AG04449 (cell line): ENCODE measurements at regions not wholly inside any gene's neighbourhood (a gene's known extent, or its start where the extent isn't known, plus 50 kb on each side); places are given as distances from the start of the nearest gene placed in this dataset.

Experiments
- CTCF ChIA-PET: fragments of 350-600 bp; formaldehyde crosslinking; extraction: SDS; loops from one replicate; lab custom pipeline; 2021; ENCODE audit warnings: antibody characterized with exemption; lab: Yijun Ruan, JAX
- POLR2A ChIA-PET: fragments of 400-600, 350-600 bp; formaldehyde crosslinking; extraction: SDS; loops from one replicate; lab custom pipeline; 2020; ENCODE audit warnings: antibody characterized with exemption, inconsistent platforms; lab: Yijun Ruan, JAX
- DNase-seq: peaks from one replicate; pipeline ENCODE4 v3.0.0-alpha.2; 2010; ENCODE audit warnings: low read depth, low spot score
- H3K4me3 ChIP-seq: 2 replicates; pipeline ENCODE4 v1.5.1; 2011; ENCODE audit warnings: low read depth, mild to moderate bottlenecking, control low read depth, low read length
- CTCF ChIP-seq: IDR thresholded peaks from one replicate; pipeline ENCODE4 v1.5.1; 2011; ENCODE audit warnings: mild to moderate bottlenecking, moderate library complexity, low read length, control low read depth, inconsistent platforms; ENCODE audit not compliant: insufficient read depth; ENCODE audit errors: missing control alignments

GRCh38 chr13:103676329-103676728 lies 610.1 kb upstream of the SLC10A2 start:
- TF ChIP-seq CTCF: no peak
- CTCF ChIA-PET: no interaction called here
- POLR2A ChIA-PET: no interaction called here
- DNase-seq: no peak
- no peak overlapping the region for H3K4me3 ChIP-seq

DNA sequence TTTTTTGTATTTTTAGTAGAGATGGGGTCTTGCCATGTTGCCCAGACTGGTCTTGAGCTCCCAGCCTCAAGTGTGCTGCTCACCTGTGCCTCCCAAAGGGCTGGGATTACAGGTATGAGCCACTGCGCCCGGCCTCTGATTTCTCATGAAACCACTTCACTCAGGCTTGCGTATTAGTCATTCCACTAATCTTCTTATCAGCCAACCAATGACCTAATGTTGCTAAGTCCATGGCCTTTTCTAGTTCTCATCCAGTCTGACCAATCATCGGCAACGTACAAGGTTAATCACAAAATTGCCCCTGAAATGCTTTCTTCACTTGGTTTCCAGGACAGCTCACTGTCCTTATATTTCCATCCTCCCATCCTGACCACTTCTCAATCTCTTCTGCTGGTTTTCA lies 605.3 kb upstream of the SLC10A2 start:
- POLR2A ChIA-PET: no interaction called here
- H3K4me3 ChIP-seq: no peak overlapping the region
- no peak for DNase-seq
- no peak for TF ChIP-seq CTCF
- CTCF ChIA-PET: no interaction called here

DNA sequence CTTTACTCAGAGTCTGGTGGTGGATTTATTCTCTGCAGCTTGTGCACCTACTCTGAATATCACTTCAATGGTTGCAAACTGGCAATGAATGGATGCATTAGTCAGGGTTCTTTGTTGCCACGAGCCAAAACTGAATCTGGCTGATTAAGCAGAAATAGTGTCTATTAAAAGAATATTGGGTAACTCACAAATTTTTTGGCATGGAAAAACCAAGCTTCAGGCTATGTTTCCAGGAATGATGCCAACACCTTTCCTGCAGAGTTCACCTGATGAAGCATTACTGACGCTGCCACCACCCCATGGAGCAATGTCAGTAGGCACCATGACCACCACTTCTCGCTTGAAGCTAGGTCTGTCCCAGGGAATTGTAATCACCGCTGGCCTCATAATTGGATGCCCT lies 597.8 kb upstream of the SLC10A2 start:
- no peak for DNase-seq
- ChIA-PET POLR2A (no interaction called here), CTCF (no interaction called here)
- no peak for TF ChIP-seq CTCF
- H3K4me3 ChIP-seq: no peak overlapping the region

- DNase-seq: no peak
- CTCF ChIA-PET: no interaction called here
- no peak for TF ChIP-seq CTCF
- no peak overlapping the region for H3K4me3 ChIP-seq
- POLR2A ChIA-PET: no interaction called here
These were observed 590.1 kb upstream of the SLC10A2 start for GRCh38 chr13:103656311-103656710.

GRCh38 chr13:103640606-103641005 lies 574.4 kb upstream of the SLC10A2 start:
- no peak overlapping the region for H3K4me3 ChIP-seq
- POLR2A ChIA-PET: no interaction called here
- no peak for TF ChIP-seq CTCF
- DNase-seq: no peak
- CTCF ChIA-PET: no interaction called here

- no peak for DNase-seq
- no peak overlapping the region for H3K4me3 ChIP-seq
- TF ChIP-seq CTCF: no peak
- CTCF ChIA-PET: no interaction called here
- POLR2A ChIA-PET: no interaction called here
These were observed 573.1 kb upstream of the SLC10A2 start for GRCh38 chr13:103639326-103639725.
